ENCODE measurements at regions not wholly inside any gene's neighbourhood (a gene's known extent, or its start where the extent isn't known, plus 50 kb on each side); places are given as distances from the start of the nearest gene placed in this dataset.
A peak's percentile ranks its signal among the peaks of the same experiment; 100 is the strongest.
"Not testable (repeated sequence)": the region's sequence is repeated elsewhere in the genome, so short reads cannot be mapped to it uniquely, and the experiment has no call there.

DNA sequence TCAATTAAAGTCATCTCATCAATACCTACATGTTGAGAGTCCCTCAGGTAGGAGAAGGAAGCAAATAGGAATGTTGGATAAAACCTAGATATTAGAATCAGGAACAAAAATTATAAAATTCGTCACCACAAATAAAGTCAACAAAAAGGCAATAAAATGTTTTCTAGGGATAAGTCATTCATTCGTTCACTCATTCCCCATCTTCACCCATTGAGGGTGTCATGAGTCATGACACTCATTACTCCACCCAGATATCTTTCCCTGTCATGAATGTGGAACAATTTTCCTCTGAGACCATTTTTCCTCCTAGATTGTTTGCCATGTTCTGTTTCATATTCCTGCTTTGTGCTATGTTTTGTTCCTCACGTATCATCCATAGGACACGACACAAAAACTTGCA is 50.9 kb upstream of the OLIG3 start:
- no peak for DNase-seq (ENCODE audit: low read depth, low spot score)

DNA sequence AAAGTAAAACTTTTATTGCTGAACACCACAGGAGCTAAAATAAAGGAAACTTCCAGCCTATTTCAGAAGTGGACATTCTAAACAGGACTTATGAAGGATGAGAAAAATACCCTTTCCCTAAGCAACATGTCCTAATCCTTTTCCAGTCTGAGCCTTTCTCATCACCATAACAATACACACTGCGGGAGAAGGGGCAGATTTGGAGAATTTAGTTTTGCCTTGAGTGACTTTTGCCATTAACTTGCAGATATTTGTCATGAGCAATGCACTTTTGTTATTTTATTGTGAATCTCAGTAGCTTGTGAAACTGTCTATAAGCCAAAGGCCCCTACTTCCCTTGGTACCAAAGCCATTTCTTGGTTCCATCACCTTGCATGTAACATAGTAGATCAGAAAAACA is 53.0 kb upstream of the OLIG3 start:
- DNase-seq (ENCODE audit: low read depth, low spot score) = no peak

DNA sequence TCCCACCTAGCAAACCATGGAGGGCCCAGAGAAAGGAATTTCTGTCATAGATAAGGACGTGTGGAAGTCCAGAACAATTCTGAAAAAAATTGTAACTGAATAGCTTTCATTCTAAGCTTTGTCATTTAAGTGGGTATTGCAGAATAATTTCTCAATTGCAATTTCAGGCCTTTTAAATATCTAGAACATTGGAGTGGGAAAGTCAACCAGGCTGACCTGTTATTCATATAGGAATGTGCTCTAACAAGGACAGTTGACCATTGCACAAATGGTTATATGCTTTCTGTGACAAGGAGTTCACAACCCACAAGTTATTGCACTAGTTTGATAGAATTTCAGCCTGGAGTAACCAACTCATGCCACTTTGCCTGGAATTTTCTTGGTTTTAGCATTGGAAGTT is 53.4 kb upstream of the OLIG3 start:
- no peak for DNase-seq (ENCODE audit: low read depth, low spot score)

DNA sequence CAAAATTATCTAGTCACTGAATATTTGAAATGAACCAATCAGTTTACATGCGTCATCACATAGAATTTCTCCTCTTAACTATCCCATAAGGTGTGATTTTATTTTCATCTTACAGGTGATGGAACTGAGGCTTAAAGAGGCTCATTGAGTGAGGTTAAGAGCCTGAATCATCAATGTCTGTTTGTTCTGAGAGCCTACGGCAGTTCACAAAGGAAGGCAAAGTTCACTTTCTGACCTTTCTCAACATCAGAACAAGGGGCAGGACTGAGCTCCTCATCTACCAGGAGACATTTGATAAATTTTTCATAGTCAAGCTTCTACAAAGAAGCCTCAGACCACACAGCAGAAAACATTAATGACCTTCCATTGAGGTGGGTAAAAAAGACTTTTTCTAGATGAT is 54.9 kb upstream of the OLIG3 start:
- no peak for DNase-seq (ENCODE audit: low read depth, low spot score)

DNA sequence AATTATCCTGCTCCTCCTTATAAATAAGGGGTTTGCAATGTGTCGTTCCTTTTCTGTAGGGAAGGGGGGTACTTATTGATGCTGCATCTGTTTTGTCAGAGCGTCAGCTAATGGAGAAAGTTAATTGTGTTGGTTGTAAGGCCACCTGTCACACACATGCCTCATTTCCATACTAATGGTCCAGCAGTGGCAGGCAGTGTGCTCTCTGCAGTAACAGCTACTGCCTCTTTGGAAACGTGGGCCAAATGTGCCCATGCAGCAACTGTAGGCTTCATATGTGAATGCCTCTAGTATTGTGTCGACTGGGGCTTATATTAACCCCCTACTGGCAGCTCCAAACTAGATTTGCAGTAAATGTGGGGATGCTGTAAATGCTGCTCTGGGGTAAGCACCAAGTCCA is 56.3 kb upstream of the OLIG3 start:
- DNase-seq (ENCODE audit: low read depth, low spot score) = no peak

DNA sequence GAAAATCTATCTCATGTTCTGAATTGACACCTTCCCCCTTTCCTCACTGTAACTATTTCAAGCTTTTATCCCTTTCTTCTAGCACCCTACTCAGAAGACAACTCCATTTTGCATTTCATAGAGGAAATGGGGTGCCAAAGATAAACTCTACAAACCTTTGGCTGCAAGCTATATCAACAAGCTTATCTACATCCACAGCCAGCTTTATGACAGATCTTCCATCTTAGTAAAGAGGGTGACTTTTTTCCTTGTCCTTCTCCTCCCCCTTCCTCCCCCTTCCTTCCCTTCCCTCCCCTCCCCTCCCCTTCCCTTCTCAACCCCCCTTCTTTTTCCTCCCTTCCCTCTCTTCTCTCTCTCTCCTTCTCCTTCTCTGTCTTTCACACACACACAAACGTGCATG is 58.0 kb upstream of the OLIG3 start:
- no peak for DNase-seq (ENCODE audit: low read depth, low spot score)

DNA sequence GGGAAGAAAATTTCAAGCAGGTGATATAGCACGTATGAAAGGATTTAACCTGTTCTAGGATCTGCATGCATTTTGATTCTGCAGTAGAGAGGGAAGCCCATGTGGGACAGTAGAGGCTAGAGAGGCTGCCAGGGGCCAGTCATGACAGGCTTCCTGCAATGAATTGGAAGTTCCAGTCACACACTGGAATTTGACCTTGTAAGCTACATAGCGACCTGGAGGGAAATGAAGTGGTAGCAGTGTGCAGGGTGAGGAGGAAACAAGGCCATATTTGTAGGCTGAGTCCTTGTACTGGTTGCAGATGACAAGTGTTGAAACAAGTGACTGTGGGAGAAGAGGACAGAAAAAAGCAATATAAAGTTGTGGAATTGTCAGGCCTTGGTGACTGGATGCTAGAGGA is 58.6 kb upstream of the OLIG3 start:
- DNase-seq (ENCODE audit: low read depth, low spot score) = no peak

DNA sequence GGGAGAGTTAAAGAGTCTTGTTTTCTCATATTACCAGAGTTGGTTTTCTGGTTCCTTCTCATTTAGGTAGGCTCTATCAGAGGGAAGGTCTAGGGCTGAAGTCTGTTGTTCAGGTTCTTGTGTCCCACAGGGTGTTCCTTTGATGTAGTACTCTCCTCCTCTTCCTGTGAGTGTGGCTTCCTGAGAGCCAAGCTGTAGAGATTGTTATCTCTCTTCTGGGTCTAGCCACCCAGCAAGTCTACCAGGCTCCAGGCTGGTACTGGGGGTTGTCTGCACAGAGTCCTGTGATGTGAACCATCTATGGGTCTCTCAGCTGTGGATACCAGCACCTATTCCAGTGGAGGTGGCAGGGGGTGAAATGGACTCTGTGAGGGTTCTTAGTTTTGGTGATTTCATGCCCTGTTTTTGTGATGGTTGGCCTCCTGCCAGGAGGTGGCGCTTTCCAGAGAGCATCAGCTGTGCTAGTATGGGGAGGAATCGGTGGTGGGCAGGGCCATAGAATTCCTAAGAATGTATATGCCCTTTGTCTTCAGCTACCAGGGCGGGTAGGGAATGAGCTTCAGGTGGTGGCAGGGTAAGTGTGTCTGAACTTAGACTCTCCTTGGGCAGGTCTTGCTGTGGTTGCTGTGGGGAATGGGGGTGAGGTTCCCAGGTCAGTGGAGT is 65.5 kb upstream of the OLIG3 start:
- not testable (repeated sequence) for DNase-seq (ENCODE audit: low read depth, low spot score)

DNA sequence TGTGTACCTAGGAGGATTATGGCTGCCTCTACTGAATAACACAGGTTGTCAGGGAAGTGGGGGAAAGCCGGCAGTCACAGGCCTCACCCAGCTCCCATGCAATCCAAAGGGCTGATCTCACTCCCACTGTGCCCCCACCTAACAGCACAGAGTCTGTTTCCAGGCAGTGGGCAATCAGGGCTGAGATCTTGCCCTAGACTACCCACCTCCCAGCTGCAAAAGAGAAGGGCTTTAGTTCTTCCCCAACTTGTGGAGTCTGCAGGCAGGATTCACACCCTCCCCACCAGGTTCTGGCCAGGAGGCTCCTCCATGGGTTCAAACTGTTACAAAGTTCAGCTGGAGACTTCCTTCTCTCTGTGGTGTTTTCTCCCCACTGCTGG is 66.0 kb upstream of the OLIG3 start:
- no peak for DNase-seq (ENCODE audit: low read depth, low spot score)

DNA sequence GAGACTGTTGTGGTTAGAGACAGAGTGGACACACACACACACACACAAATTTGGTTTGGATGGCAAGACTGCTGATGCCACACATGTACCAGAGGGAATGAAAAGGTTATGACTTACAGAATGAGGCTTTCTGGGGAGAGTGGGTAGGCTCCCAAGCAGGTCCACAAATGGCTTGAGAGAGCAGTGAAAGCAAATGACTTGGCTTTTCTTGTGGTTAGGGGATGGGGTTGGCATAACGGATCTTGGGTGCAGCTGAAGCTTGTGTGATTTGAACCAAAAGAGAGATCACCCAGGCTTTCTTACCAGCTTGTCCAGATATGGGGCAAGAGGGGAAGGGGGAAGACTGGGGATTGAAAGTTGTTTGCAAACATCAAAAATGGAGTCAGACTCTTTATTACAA is 73.9 kb upstream of the OLIG3 start:
- DNase-seq (ENCODE audit: low read depth, low spot score) = no peak

DNA sequence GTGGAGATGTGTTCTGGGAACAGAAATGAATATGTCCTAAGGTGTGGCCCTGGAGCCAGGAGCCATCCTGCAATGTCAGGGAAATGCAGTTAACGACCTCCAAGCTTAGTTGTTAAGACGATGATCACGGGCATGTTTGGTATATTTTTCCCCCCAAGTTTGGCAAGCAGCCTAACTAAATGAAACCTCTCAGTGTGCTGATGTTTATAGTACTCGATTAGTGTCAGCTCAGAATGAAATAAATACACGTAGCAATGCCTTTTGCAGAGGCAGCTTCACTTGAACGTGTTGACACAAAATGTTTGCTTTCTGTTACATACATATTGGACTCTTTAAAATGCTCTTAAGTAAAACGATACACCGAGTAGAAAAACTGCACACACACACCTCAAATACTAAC is 76.2 kb upstream of the OLIG3 start:
- no peak for DNase-seq (ENCODE audit: low read depth, low spot score)

DNA sequence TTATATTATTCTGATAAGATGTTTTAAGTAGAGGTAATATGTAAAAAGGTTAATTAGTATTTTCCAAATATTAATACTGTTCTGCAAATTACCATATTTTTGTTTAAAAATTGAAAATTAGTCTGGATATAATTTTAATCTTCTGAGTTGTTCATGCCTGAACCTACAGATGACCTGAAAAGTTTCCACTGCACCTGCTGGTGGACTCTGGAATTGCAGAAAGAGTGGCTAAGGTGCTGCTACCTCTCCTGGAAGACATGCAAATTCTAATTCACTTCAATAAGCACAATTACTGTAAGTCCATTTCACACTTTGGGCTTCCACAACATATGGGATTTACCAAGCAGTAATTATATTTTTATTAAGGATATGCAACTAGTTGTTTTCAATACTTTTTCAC is 77.7 kb upstream of the OLIG3 start:
- peak; percentile 42 for DNase-seq (ENCODE audit: low read depth, low spot score)

DNA sequence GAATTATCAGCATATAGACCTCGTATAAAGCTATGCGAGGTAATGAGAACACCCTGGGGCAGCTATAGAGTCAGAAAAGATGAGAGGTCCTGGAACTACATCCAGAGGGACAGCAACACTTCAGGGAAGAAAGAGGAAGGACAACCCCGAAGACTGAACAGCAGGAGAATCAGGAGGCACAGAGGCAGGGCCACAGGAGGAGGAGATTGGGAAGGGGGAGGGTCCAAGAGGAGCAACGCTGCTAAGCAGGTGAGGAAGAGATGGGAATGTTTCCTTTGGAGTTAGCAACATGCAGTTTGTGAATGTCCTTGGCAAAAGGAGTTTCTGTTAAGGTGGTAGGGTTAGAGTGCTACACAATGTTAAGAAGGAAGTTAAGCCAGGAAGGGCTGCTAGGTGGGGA is 79.5 kb upstream of the OLIG3 start:
- DNase-seq (ENCODE audit: low read depth, low spot score) = no peak

DNA sequence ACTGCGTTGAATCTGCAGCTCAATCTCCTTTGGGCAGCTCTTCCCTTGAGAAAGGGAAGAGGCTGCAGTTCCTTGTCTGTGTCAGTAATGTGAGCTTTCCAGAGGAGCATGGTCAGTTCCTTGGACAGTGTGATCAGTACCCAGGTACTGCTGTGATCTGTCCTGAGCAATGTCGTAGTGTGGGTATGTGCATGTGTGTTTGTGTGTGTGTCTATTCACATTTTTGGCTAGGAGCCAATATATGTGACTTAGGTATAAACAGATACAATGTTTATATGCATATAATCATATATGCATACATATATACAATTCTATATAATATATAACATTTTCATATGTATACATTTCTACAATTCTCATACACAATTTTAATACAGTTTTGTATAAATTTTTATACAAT is 85.4 kb upstream of the OLIG3 start:
- DNase-seq (ENCODE audit: low read depth, low spot score) = no peak

DNA sequence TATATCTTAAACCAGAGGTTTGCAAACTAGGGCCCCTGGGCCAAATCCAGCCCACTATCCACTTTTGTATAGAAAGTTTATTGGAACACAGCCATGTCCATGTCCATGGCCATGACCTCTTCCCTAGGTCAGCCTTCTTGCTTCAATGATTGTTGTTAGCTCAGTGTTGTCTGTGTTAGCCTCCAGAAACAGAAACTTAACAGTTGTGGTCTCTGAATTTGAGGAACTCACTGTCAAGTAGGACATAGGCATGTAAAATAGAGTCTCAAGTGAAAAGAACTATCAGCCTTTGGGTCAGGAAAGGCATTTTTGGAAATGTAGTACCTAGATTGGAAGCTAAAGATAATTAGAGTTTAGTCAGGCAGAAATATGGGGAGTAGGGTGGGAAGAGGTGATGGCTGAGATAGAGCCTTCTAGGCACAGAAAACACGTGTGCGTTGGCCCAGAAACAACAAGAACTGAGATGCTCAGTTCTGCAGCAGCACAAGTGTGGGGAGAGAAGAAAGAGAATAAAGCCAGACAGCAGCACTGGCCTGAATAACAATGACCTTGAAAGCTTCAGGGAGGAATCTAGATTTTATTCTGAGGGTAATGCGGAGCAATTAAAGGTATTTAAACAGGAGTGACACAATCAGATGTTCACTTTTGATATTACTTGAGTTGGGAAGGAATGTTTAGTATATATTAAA is 87.0 kb upstream of the OLIG3 start:
- DNase-seq (ENCODE audit: low read depth, low spot score) = no peak

DNA sequence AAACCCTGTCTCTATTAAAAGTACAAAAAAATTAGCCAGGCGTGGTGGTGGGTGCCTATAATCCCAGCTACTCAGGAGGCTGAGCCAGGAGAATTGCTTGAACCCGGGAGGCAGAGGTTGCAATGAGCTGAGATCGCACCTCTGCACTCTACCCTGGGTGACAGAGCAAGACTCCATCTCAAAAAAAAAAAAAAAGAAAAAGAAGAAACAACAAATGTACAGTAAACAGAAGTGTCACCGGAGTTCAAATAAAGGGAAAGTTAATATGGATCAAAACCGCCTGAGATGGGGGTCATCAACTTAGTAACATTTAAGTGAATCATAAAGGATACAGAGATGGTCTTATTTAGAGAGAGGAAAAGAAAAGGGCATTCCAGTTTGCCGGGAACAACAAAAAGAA is 89.3 kb upstream of the OLIG3 start:
- not testable (repeated sequence) for DNase-seq (ENCODE audit: low read depth, low spot score)

DNA sequence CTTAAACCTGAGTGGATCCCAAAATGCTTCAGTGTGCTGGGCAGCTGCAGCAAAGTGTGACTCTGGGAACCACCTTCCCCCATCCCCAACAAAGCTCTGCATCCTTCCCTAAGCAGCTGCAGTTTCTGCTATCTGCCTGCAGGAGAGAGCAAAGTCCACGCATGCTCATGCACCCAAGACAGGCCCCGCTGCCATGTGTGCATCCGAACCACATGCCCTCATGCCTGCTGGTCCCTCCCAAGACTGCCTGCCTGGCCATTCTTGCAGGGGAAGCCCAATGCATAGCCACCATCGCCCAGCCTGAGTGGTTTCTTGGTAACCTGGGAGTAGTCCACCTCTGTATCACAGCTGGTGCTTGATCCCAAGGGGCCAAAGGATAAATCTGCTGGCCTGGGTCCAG is 94.3 kb upstream of the OLIG3 start:
- no peak for DNase-seq (ENCODE audit: low read depth, low spot score)

DNA sequence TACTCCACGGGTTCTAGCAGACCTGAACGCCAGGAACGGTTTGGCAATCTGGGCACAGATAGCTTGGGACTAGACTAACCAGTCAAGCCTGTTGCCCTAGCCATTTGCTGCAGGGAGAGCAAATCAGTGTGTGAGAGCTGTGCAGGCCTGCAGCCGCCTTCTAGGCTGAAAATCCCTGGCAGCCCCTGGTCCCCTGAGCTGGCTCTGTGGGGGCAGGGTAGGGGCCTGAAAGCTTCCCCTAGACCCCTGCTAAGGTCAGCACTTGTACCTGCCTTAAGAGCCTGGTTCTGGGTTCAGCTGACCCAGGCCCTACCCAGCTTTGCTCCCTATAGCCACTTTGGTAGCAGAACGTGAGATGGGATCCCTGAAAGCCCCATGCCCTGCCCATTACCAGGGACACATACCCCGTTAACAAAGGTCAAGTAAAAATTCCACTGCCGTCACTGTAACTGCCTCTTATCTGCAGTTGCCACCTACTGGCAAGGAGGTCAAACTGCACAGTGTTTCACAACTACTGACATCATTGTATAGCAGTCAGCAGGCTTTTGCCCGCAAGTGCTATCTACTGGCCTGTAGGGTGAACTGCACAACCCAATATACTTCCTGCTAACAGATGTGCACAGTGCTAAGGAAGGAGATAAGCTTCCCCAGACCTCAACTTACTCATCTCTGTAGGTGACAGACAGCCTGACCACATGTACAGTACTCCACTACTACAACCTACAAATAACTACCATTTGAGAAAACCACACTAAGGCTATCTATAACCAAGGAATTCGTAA is 95.1 kb upstream of the OLIG3 start:
- peak; percentile 13 for DNase-seq (ENCODE audit: low read depth, low spot score)

DNA sequence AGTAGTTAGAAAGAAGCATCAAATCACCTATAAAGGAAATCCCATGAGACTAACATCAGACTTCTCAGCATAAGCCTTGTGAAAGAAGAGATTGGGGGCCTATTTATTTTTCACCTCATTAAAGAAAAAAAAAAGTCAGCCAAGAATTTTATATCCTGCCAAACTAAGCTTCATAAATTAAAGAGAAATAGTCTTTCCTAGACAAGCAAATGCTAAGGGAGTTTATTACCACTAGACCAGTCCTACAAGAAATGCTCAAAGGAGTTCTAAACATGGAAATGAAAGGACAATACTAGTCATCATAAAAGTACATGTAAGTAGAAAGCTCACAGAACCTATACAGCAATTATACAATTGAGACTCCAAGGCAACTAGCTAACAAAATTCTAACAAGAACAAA is 96.5 kb upstream of the OLIG3 start:
- DNase-seq (ENCODE audit: low read depth, low spot score) = no peak

DNA sequence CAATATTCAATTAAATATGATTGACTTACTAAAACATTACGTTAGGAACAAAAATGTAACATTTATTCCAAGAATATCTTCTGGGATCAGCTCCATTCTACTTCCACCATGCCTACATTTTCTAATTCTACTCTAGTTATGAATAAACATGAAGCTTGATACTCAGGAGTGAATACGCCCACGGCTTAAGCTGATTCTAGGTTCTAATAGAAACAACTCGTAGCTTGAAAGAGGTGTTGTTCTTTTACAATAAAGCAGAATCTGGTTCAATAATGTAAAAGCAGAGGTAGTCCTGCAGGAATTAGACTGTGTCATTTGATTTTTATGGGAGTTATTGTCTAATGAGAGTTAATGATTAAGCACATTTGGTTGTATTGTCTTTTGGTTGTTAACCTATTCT is 107.3 kb upstream of the OLIG3 start:
- no peak for DNase-seq (ENCODE audit: low read depth, low spot score)

DNA sequence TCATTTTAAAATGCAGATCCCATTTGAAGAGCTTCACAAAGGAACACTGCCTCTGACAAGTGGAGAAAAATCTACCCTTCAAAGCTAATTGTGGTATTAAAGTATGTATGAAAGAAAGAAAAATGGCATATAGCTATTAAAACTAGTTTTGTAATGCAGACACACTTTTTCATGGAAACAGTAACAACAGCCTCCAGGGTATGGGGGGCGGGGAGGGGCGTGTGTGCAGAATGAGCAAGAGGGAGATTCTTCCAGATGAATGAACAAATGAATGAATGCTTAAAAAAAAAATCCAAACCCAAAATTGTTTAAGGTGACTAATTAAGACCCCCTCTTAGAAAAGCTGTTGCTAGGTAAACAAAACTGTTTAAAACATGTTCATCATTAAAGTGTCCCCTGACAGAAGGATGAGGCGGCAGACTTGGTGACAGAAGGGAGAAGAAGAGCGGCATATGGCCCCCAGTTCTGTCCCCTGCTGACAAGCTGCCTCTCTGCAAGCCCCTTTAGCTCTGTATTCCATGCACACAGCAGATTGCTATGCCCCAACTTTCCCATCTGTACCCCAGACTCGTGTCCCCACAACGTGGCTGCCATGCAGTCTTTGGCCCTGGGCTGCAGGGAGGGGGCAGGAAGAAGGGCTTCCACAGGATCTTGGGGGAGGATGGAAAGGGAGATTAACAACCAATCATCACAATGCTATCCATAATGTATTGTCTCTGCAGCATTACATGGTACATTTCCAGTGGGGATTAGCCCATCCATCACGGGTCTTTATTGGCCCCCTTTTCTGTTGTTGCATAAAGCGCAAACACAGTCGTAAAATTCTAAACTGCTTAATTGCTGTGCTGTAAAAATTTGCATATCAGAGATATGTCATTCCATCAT is 108.4 kb upstream of the OLIG3 start:
- no peak for DNase-seq (ENCODE audit: low read depth, low spot score)

DNA sequence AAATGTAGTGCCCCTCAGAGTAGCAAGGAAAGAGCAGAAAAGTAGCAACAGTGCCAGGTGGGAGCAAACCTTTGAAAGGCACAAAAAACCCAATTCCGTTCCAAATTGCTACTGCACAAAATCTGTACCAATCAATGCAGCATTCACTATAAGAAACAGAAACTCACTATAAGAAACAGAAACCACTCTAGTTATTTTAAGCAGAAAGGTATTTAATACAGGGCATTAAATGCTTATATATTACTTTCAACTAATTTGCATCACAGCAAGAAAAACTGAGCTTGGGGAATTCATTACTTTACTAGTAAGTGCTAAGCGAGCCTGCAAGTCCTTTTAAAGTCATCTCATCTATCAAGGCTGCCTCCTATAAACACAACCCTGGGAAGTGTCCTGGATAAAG is 116.5 kb upstream of the OLIG3 start:
- no peak for DNase-seq (ENCODE audit: low read depth, low spot score)
